ENCODE measurements at regions not wholly inside any gene's neighbourhood (a gene's known extent, or its start where the extent isn't known, plus 50 kb on each side); places are given as distances from the start of the nearest gene placed in this dataset.

GRCh38 chr2:217117523-217117922 is 257.7 kb upstream of the TNP1 start:
- TF ChIP-seq CTCF (IDR thresholded peaks at IDR 0.05; ENCODE audit: borderline replicate concordance, extremely low read depth, low read length, poor library complexity, severe bottlenecking) (no peak), EZH2 (IDR thresholded peaks at IDR 0.05; ENCODE audit: borderline replicate concordance, low read depth, low read length, severe bottlenecking) (no peak)
